Panc1 (cell line): ENCODE measurements at regions not wholly inside any gene's neighbourhood (a gene's known extent, or its start where the extent isn't known, plus 50 kb on each side); places are given as distances from the start of the nearest gene placed in this dataset.

Experiments
- ATAC-seq: fragments of 200-7000 bp; cut with Tn5 transposase; 2 replicates; pipeline ENCODE4 v1.9.1; 2020; ENCODE audit warnings: mild to moderate bottlenecking, moderate library complexity
- BruUV-seq: library from RNA; stranded (reverse); fragments of 400-500 nt; replicated peaks from 2 replicates; lab custom pipeline; 2021; lab: Mats Ljungman, UMichigan
- CTCF ChIA-PET: fragments of 300-600 bp; sonication (Branson Sonifier 250); formaldehyde crosslinking; loops from one replicate; lab custom pipeline; 2022; ENCODE audit warnings: antibody characterized with exemption; lab: Charles Lee
- POLR2A ChIA-PET: fragments of 300-600 bp; sonication (Branson Sonifier 250); formaldehyde crosslinking; loops from one replicate; lab custom pipeline; 2022; ENCODE audit warnings: antibody characterized with exemption; lab: Charles Lee
- DNase-seq: peaks from one replicate; pipeline ENCODE4 v3.0.0-alpha.2; 2010; ENCODE audit warnings: low read depth, low spot score
- H3K27ac ChIP-seq: 2 replicates; pipeline ENCODE4 v1.5.1; 2011; ENCODE audit warnings: mild to moderate bottlenecking, low read length, inconsistent platforms
- H3K27me3 ChIP-seq: fragments of 200-500 bp; sonication (Bioruptor generic); 2 replicates; pipeline ENCODE4 v1.6.0; 2014; ENCODE audit warnings: low read length, inconsistent platforms; ENCODE audit not compliant: control insufficient read depth, insufficient read depth
- H3K36me3 ChIP-seq: fragments of 200-500 bp; sonication (Bioruptor generic); 2 replicates; pipeline ENCODE4 v1.5.1; 2014; ENCODE audit warnings: inconsistent platforms, mild to moderate bottlenecking, low read length, moderate library complexity; ENCODE audit not compliant: control insufficient read depth, insufficient read depth
- H3K4me1 ChIP-seq: 2 replicates; pipeline ENCODE4 v1.5.1; 2011; ENCODE audit warnings: inconsistent platforms, mild to moderate bottlenecking, low read length, moderate library complexity; ENCODE audit not compliant: control insufficient read depth, insufficient read depth
- H3K4me3 ChIP-seq, 2 experiments: 2 replicates each; pipeline ENCODE4 v1.5.1; 2011 to 2012; ENCODE audit warnings: low read depth in 2 of 2, low read length in 2 of 2, mild to moderate bottlenecking in 2 of 2, inconsistent platforms in 1 of 2, moderate library complexity in 1 of 2
- H3K9me3 ChIP-seq: fragments of 200-500 bp; sonication (Bioruptor generic); 2 replicates; pipeline ENCODE4 v1.5.1; 2014; ENCODE audit warnings: low read depth, mild to moderate bottlenecking, inconsistent platforms, low read length, moderate library complexity; ENCODE audit not compliant: control insufficient read depth, insufficient read depth
- CTCF ChIP-seq: fragments of 450-650 bp; IDR thresholded peaks from 2 replicates; pipeline ENCODE4 v1.5.1; 2017; ENCODE audit warnings: mild to moderate bottlenecking
- POLR2AphosphoS5 ChIP-seq: IDR thresholded peaks from 2 replicates; pipeline ENCODE4 v1.6.1; 2012; ENCODE audit warnings: mild to moderate bottlenecking, low read depth, low read length, moderate library complexity
- REST ChIP-seq, 2 experiments: IDR thresholded peaks; 2 replicates each; pipeline ENCODE4 v1.6.1; 2011 to 2012; ENCODE audit warnings: low read depth in 2 of 2, control low read depth in 1 of 2, low read length in 1 of 2, mild to moderate bottlenecking in 1 of 2, moderate library complexity in 1 of 2; ENCODE audit not compliant: insufficient read depth in 1 of 2
- SIN3A ChIP-seq: IDR thresholded peaks from 2 replicates; pipeline ENCODE4 v1.6.1; 2012; ENCODE audit warnings: low read depth, mild to moderate bottlenecking, low read length, moderate library complexity, borderline replicate concordance; ENCODE audit not compliant: insufficient read depth
- TCF7L2 ChIP-seq: IDR thresholded peaks from 2 replicates; pipeline ENCODE4 v1.6.1; 2011; ENCODE audit warnings: mild to moderate bottlenecking, low read depth, low read length, inconsistent platforms
- in situ Hi-C: cut with HindIII; loops from 2 replicates; pipeline ENCODE4 v1.10.0; 2016; ENCODE audit warnings: low sequenced_read_pairs, low pct_unique_long_range_greater_than_20kb
- intact Hi-C: fragments of 100-400 bp; cut with micrococcal nuclease; formaldehyde crosslinking; loops from one replicate; pipeline ENCODE4 v1.10.0; 2022; ENCODE audit not compliant: unreplicated experiment

- H3K27me3 ChIP-seq: no peaks in the 10 kb centered on the region
- in situ Hi-C loops: no loop called here
These were observed 499.1 kb downstream of the LIG4 start for GRCh38 chr13:107716241-107716640.

DNA sequence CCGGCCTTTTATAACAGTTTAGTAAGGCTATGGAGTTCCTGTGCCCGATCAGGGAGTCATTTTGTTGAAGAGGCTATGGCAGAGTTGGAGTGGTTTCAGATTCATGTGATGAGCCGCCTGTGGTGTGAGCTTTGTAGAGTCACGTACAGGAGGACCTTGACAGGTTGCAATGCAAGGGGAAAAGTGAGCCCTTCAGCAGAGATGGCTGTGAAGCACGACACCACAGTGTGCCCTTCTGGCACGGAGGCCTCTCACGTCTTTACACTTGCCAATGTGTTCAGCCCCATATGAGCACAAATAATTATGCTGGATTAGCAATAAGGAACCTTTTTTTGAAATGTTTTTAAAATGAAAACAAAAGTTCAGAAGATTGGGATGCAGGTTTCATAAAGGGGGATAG lies 499.8 kb downstream of the LIG4 start:
- DNase-seq (no peak), ATAC-seq (no peak)
- in situ Hi-C loops: no loop called here
- H3K4me3 ChIP-seq: no peak overlapping the region
- ChIA-PET POLR2A (interaction anchor here (0.6 kb wide), 1 partner anchor 160 kb away, joined by 3 read pairs; no protein-coding TSS in a partner anchor), CTCF (no interaction called here)
- intact Hi-C loops: no loop called here
- BruUV-seq: no TSS peak
- no peaks in the 10 kb centered on the region for H3K4me1 ChIP-seq
- H3K9me3 ChIP-seq: no peaks in the 10 kb centered on the region
- no peaks in the 10 kb centered on the region for H3K27me3 ChIP-seq
- no peaks in the 10 kb centered on the region for H3K36me3 ChIP-seq
- no peak overlapping the region for H3K27ac ChIP-seq
- TF ChIP-seq SIN3A (no peak), REST (IDR thresholded peaks at IDR 0.05; ENCODE audit: insufficient read depth in 1 of 2, low read depth in 2 of 2, low read length in 1 of 2) (no peak), TCF7L2 (no peak), CTCF (no peak), POLR2AphosphoS5 (no peak)

More at GRCh38 chr13:107716241-107716640, 499.1 kb downstream of the LIG4 start:
- H3K9me3 ChIP-seq: no peaks in the 10 kb centered on the region
- no peak for TF ChIP-seq REST (IDR thresholded peaks at IDR 0.05; ENCODE audit: insufficient read depth in 1 of 2, low read depth in 2 of 2, low read length in 1 of 2)
- TF ChIP-seq CTCF: no peak
- no peak for TF ChIP-seq SIN3A
- no peak for TF ChIP-seq TCF7L2
- no peak for TF ChIP-seq POLR2AphosphoS5
- CTCF ChIA-PET: no interaction called here
- no peak overlapping the region for H3K27ac ChIP-seq
- no peaks in the 10 kb centered on the region for H3K4me1 ChIP-seq
- H3K4me3 ChIP-seq: no peak overlapping the region
- POLR2A ChIA-PET: no interaction called here
- no peak for ATAC-seq
- no peak for DNase-seq
- intact Hi-C loops: no loop called here
- BruUV-seq: no TSS peak
- H3K36me3 ChIP-seq: no peaks in the 10 kb centered on the region
